ENCODE measurements at regions not wholly inside any gene's neighbourhood (a gene's known extent, or its start where the extent isn't known, plus 50 kb on each side); places are given as distances from the start of the nearest gene placed in this dataset.

GRCh38 chr7:46320956-46321355 lies 399.9 kb upstream of the IGFBP3 start:
- TF ChIP-seq CTCF (IDR thresholded peaks at IDR 0.05) (no peak), EZH2 (IDR thresholded peaks at IDR 0.05) (no peak), EZH2phosphoT487 (IDR thresholded peaks at IDR 0.05) (no peak)
